Loucy (cell line): ENCODE measurements at regions not wholly inside any gene's neighbourhood (a gene's known extent, or its start where the extent isn't known, plus 50 kb on each side); places are given as distances from the start of the nearest gene placed in this dataset.

Experiments used
- H2AFZ ChIP-seq: fragments of 200-600 bp; sonication (generic); 2 replicates; pipeline ENCODE4 v1.6.0; 2016; ENCODE audit warnings: antibody characterized with exemption, mild to moderate bottlenecking, low read length, moderate library complexity
- H3F3A ChIP-seq: fragments of 200-600 bp; 2 replicates; pipeline ENCODE4 v1.6.0; 2016; ENCODE audit warnings: antibody characterized with exemption, low read depth, mild to moderate bottlenecking
- H3K27me3 ChIP-seq: fragments of 200-600 bp; sonication (generic); 2 replicates; pipeline ENCODE4 v1.6.1; 2014; ENCODE audit warnings: low read length, mild to moderate bottlenecking; ENCODE audit not compliant: insufficient read depth, poor library complexity, severe bottlenecking
- H3K36me3 ChIP-seq: fragments of 200-600 bp; sonication (generic); 2 replicates; pipeline ENCODE4 v1.6.1; 2016; ENCODE audit warnings: low read length; ENCODE audit not compliant: insufficient read depth
- H3K4me1 ChIP-seq: fragments of 200-600 bp; sonication (generic); 2 replicates; pipeline ENCODE4 v1.5.1; 2014; ENCODE audit warnings: low read length, mild to moderate bottlenecking; ENCODE audit not compliant: insufficient read depth, poor library complexity, severe bottlenecking
- H3K4me2 ChIP-seq: fragments of 200-600 bp; sonication (generic); 2 replicates; pipeline ENCODE4 v1.6.0; 2014; ENCODE audit warnings: antibody characterized with exemption, low read length, low read depth, mild to moderate bottlenecking; ENCODE audit not compliant: poor library complexity, severe bottlenecking
- H3K4me3 ChIP-seq: fragments of 200-600 bp; sonication (generic); 2 replicates; pipeline ENCODE4 v1.5.1; 2014; ENCODE audit warnings: low read length, mild to moderate bottlenecking, mixed read lengths; ENCODE audit not compliant: poor library complexity, severe bottlenecking
- H3K79me2 ChIP-seq: fragments of 200-600 bp; sonication (generic); 2 replicates; pipeline ENCODE4 v1.6.1; 2014; ENCODE audit warnings: low read length; ENCODE audit not compliant: insufficient read depth
- H3K9ac ChIP-seq: fragments of 200-600 bp; sonication (generic); 2 replicates; pipeline ENCODE4 v1.6.0; 2014; ENCODE audit warnings: mild to moderate bottlenecking, low read depth, low read length, moderate library complexity; ENCODE audit not compliant: poor library complexity, severe bottlenecking
- H3K9me2 ChIP-seq: fragments of 200-600 bp; sonication (generic); replicated peaks from 2 replicates; pipeline ENCODE4 v1.6.1; 2016; ENCODE audit warnings: low read depth, low read length, mixed read lengths
- H3K9me3 ChIP-seq: fragments of 200-600 bp; sonication (generic); 2 replicates; pipeline ENCODE4 v1.6.1; 2014; ENCODE audit warnings: mild to moderate bottlenecking, antibody characterized with exemption, low read length, low read depth; ENCODE audit not compliant: insufficient read depth
- H4K20me1 ChIP-seq: fragments of 200-600 bp; sonication (generic); 2 replicates; pipeline ENCODE4 v1.6.0; 2014; ENCODE audit warnings: antibody characterized with exemption, low read length, mild to moderate bottlenecking; ENCODE audit not compliant: insufficient read depth, poor library complexity, severe bottlenecking
- CTCF ChIP-seq: fragments of 200-600 bp; sonication (generic); conservative IDR thresholded peaks from 2 replicates; pipeline ENCODE4 v1.5.1; 2014; ENCODE audit warnings: mild to moderate bottlenecking, antibody characterized with exemption, low read length
- EZH2phosphoT487 ChIP-seq: fragments of 200-600 bp; IDR thresholded peaks from 2 replicates; pipeline ENCODE4 v1.6.1; 2018; ENCODE audit warnings: antibody characterized with exemption, mild to moderate bottlenecking, moderate library complexity, borderline replicate concordance

- Histone ChIP-seq H3K4me1 (no peaks in the 10 kb centered on the region), H3K79me2 (no peaks in the 10 kb centered on the region), H3K36me3 (no peaks in the 10 kb centered on the region), H3K4me2 (no peak overlapping the region), H4K20me1 (no peaks in the 10 kb centered on the region), H3F3A (no peaks in the 10 kb centered on the region), H3K9ac (no peak overlapping the region), H2AFZ (no peak overlapping the region), H3K9me3 (no peaks in the 10 kb centered on the region), H3K9me2 (no peaks in the 10 kb centered on the region), H3K4me3 (no peak overlapping the region), H3K27me3 (no peaks in the 10 kb centered on the region)
- TF ChIP-seq CTCF = no peak
- TF ChIP-seq EZH2phosphoT487 = no peak
Observed at GRCh38 chr2:53342248-53342647, 425.4 kb upstream of the CHAC2 start.

DNA sequence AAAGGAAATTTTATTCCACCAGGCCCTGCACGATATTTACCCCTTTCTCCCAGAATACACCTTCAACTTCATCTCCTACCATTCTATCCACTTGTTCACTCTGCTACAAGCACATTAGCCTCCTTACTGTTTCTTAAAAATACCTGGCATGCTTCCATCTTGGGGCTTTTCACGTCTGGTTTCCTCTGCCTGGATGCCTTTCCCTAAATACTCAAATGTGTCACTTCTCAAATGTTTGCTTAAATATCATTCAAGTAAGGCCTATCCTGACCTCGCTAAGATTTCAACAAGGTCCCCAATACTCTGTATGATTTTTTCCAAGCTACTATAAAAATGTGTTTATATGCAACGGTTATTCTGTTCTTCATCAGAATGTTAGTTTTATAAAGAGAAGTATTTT lies 433.0 kb upstream of the CHAC2 start:
- H3K36me3 ChIP-seq = no peaks in the 10 kb centered on the region
- H3K4me1 ChIP-seq = no peaks in the 10 kb centered on the region
- H4K20me1 ChIP-seq = no peaks in the 10 kb centered on the region
- H3K4me3 ChIP-seq = no peak overlapping the region
- H3F3A ChIP-seq = no peaks in the 10 kb centered on the region
- H3K9ac ChIP-seq = no peak overlapping the region
- H3K4me2 ChIP-seq = no peak overlapping the region
- H3K9me3 ChIP-seq = no peaks in the 10 kb centered on the region
- no peak overlapping the region for H2AFZ ChIP-seq
- no peaks in the 10 kb centered on the region for H3K79me2 ChIP-seq
- no peaks in the 10 kb centered on the region for H3K9me2 ChIP-seq
- TF ChIP-seq CTCF = no peak
- no peak for TF ChIP-seq EZH2phosphoT487
- no peaks in the 10 kb centered on the region for H3K27me3 ChIP-seq

DNA sequence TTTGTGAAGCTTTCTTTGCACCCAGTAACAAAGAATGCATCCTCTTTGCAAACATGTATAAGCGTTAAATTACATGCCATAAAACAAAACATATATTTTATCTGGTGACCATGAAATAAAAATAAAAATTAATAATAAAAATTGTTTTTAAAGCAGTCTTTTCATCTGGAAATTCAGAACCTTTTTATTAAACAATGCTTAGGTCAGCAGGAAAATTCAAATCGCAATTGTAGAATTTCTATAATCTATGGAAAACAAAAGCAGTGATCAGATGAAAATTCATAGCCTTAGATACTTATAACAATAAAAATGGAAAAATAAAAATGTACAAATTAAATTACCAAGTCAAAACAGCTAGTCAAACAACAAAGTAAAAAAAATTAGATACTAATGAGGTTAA lies 435.9 kb upstream of the CHAC2 start:
- no peaks in the 10 kb centered on the region for H3K36me3 ChIP-seq
- H3K4me2 ChIP-seq = no peak overlapping the region
- no peaks in the 10 kb centered on the region for H3K27me3 ChIP-seq
- no peaks in the 10 kb centered on the region for H4K20me1 ChIP-seq
- no peak overlapping the region for H3K9ac ChIP-seq
- no peak overlapping the region for H3K4me3 ChIP-seq
- H2AFZ ChIP-seq = no peak overlapping the region
- no peaks in the 10 kb centered on the region for H3K4me1 ChIP-seq
- TF ChIP-seq EZH2phosphoT487 (no peak), CTCF (no peak)
- H3K79me2 ChIP-seq = no peaks in the 10 kb centered on the region
- no peaks in the 10 kb centered on the region for H3K9me3 ChIP-seq
- no peaks in the 10 kb centered on the region for H3F3A ChIP-seq
- no peaks in the 10 kb centered on the region for H3K9me2 ChIP-seq
